ENCODE measurements at regions not wholly inside any gene's neighbourhood (a gene's known extent, or its start where the extent isn't known, plus 50 kb on each side); places are given as distances from the start of the nearest gene placed in this dataset.
A peak's percentile ranks its signal among the peaks of the same experiment; 100 is the strongest.
"Not testable (repeated sequence)": the region's sequence is repeated elsewhere in the genome, so short reads cannot be mapped to it uniquely, and the experiment has no call there.

- DNase-seq (ENCODE audit: extremely low read depth, low read depth, low spot score): no peak
Observed at GRCh38 chr18:59038295-59039039, 101.2 kb upstream of the SEC11C start.

- DNase-seq (ENCODE audit: extremely low read depth, low read depth, low spot score): not testable (repeated sequence)
Observed at GRCh38 chr18:59039040-59039320, 100.7 kb upstream of the SEC11C start.

GRCh38 chr18:59039449-59039848, 100.2 kb upstream of the SEC11C start:
- DNase-seq (ENCODE audit: extremely low read depth, low read depth, low spot score): no peak

GRCh38 chr18:59040770-59041148, 98.9 kb upstream of the SEC11C start:
- no peak for DNase-seq (ENCODE audit: extremely low read depth, low read depth, low spot score)

GRCh38 chr18:59041296-59041695, 98.4 kb upstream of the SEC11C start:
- DNase-seq (ENCODE audit: extremely low read depth, low read depth, low spot score): no peak

- no peak for DNase-seq (ENCODE audit: extremely low read depth, low read depth, low spot score)
Observed at GRCh38 chr18:59041819-59042815, 97.6 kb upstream of the SEC11C start.

- DNase-seq (ENCODE audit: extremely low read depth, low read depth, low spot score): no peak
Observed at GRCh38 chr18:59044855-59045254, 94.8 kb upstream of the SEC11C start.

- no peak for DNase-seq (ENCODE audit: extremely low read depth, low read depth, low spot score)
Observed at GRCh38 chr18:59047321-59048047, 92.2 kb upstream of the SEC11C start.

- DNase-seq (ENCODE audit: extremely low read depth, low read depth, low spot score): no peak
Observed at GRCh38 chr18:59048048-59048363, 91.7 kb upstream of the SEC11C start.

- DNase-seq (ENCODE audit: extremely low read depth, low read depth, low spot score): no peak
Observed at GRCh38 chr18:59048378-59048777, 91.3 kb upstream of the SEC11C start.

GRCh38 chr18:59049721-59050660, 89.7 kb upstream of the SEC11C start:
- DNase-seq (ENCODE audit: extremely low read depth, low read depth, low spot score): no peak

- no peak for DNase-seq (ENCODE audit: extremely low read depth, low read depth, low spot score)
Observed at GRCh38 chr18:59050661-59051057, 89.0 kb upstream of the SEC11C start.

- DNase-seq (ENCODE audit: extremely low read depth, low read depth, low spot score): no peak
Observed at GRCh38 chr18:59051470-59052165, 88.1 kb upstream of the SEC11C start.

- no peak for DNase-seq (ENCODE audit: extremely low read depth, low read depth, low spot score)
Observed at GRCh38 chr18:59052965-59053820, 86.5 kb upstream of the SEC11C start.

- no peak for DNase-seq (ENCODE audit: extremely low read depth, low read depth, low spot score)
Observed at GRCh38 chr18:59054496-59055287, 85.0 kb upstream of the SEC11C start.

- DNase-seq (ENCODE audit: extremely low read depth, low read depth, low spot score): no peak
Observed at GRCh38 chr18:59055345-59056032, 84.2 kb upstream of the SEC11C start.

GRCh38 chr18:59056706-59057492, 82.8 kb upstream of the SEC11C start:
- DNase-seq (ENCODE audit: extremely low read depth, low read depth, low spot score): peak; percentile 51
